Thyroid gland (tissue), 4 donors: ENCODE measurements at regions not wholly inside any gene's neighbourhood (a gene's known extent, or its start where the extent isn't known, plus 50 kb on each side); places are given as distances from the start of the nearest gene placed in this dataset.

Experiments used
- POLR2A ChIP-seq, 2 donors: fragments of 450-650 bp; IDR thresholded peaks; one replicate each; pipeline ENCODE4 v1.6.1; 2017; ENCODE audit warnings: antibody characterized with exemption in 2 of 2, mild to moderate bottlenecking in 2 of 2, moderate library complexity in 1 of 2
- TF ChIP-seq, protein P1 (sequence below), 6 experiments: fragments of 200-600 bp in 3 of 6; fragments of 450-650 bp in 3 of 6; sonication (generic) in 3 of 6; IDR thresholded peaks; one replicate each; pipeline ENCODE4 v1.5.1; 2016 to 2019; ENCODE audit warnings: antibody characterized with exemption in 6 of 6, mild to moderate bottlenecking in 2 of 6, inconsistent platforms in 1 of 6, moderate library complexity in 1 of 6

- TF ChIP-seq, protein P1, sequence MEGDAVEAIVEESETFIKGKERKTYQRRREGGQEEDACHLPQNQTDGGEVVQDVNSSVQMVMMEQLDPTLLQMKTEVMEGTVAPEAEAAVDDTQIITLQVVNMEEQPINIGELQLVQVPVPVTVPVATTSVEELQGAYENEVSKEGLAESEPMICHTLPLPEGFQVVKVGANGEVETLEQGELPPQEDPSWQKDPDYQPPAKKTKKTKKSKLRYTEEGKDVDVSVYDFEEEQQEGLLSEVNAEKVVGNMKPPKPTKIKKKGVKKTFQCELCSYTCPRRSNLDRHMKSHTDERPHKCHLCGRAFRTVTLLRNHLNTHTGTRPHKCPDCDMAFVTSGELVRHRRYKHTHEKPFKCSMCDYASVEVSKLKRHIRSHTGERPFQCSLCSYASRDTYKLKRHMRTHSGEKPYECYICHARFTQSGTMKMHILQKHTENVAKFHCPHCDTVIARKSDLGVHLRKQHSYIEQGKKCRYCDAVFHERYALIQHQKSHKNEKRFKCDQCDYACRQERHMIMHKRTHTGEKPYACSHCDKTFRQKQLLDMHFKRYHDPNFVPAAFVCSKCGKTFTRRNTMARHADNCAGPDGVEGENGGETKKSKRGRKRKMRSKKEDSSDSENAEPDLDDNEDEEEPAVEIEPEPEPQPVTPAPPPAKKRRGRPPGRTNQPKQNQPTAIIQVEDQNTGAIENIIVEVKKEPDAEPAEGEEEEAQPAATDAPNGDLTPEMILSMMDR (IDR thresholded peaks at IDR 0.05), result no peak
- no peak for TF ChIP-seq POLR2A (IDR thresholded peaks at IDR 0.05)
These were observed 268.6 kb downstream of the FIGN start for GRCh38 chr2:163467251-163467630.
